Fibroblast of the aortic adventitia (primary cell): ENCODE measurements at regions not wholly inside any gene's neighbourhood (a gene's known extent, or its start where the extent isn't known, plus 50 kb on each side); places are given as distances from the start of the nearest gene placed in this dataset. TPM values are rescaled to one million over a fixed set of nuclear protein-coding genes. Genes with fewer than 3 reads are reported as not detected.
"Not testable (repeated sequence)": the region's sequence is repeated elsewhere in the genome, so short reads cannot be mapped to it uniquely, and the experiment has no call there.

ENCODE experiments used
- DNase-seq: peaks from one replicate; pipeline ENCODE4 v3.0.0-alpha.2; 2010; ENCODE audit warnings: low read depth
- H3K4me3 ChIP-seq: 2 replicates; pipeline ENCODE4 v1.5.1; 2011; ENCODE audit warnings: low read depth, mild to moderate bottlenecking, control low read depth, low read length, moderate library complexity
- small RNA-seq: library from RNA; depleted of rRNA; stranded (forward); fragments of <200 nt; gene quantifications from one replicate; pipeline ENCODE3, GENCODE V24; 2012
- TF ChIP-seq, protein P1 (sequence below): IDR thresholded peaks from 2 replicates; pipeline ENCODE4 v1.5.1; 2011; ENCODE audit warnings: mild to moderate bottlenecking, low read length, control low read depth, inconsistent platforms; ENCODE audit not compliant: insufficient read depth

DNA sequence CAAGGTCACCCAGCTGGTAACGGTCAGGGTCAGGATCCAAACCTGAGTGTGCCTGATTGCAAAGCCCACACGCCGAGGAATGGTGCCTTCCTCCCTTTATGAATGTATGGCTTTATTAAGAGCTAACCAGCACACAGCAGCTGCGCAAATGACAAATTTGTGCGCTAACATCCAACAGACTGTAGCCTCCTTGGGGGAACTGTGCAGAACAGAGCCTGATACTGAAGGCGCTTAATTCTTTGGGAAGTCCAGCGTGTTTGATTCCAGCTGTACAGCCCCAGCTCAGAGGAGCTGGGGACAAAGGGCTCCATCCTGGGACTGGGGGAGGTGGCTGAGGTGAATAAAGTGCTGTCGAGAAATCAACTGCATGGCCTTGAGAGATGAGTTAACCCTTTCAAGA, 75.7 kb upstream of the JARID2 start:
- no peak for DNase-seq
- no peak overlapping the region for H3K4me3 ChIP-seq
- TF ChIP-seq, protein P1, sequence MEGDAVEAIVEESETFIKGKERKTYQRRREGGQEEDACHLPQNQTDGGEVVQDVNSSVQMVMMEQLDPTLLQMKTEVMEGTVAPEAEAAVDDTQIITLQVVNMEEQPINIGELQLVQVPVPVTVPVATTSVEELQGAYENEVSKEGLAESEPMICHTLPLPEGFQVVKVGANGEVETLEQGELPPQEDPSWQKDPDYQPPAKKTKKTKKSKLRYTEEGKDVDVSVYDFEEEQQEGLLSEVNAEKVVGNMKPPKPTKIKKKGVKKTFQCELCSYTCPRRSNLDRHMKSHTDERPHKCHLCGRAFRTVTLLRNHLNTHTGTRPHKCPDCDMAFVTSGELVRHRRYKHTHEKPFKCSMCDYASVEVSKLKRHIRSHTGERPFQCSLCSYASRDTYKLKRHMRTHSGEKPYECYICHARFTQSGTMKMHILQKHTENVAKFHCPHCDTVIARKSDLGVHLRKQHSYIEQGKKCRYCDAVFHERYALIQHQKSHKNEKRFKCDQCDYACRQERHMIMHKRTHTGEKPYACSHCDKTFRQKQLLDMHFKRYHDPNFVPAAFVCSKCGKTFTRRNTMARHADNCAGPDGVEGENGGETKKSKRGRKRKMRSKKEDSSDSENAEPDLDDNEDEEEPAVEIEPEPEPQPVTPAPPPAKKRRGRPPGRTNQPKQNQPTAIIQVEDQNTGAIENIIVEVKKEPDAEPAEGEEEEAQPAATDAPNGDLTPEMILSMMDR = no peak

GRCh38 chr6:15171026-15171425, 74.8 kb upstream of the JARID2 start:
- no peak overlapping the region for H3K4me3 ChIP-seq
- DNase-seq = no peak
- TF ChIP-seq, protein P1 = no peak

DNA sequence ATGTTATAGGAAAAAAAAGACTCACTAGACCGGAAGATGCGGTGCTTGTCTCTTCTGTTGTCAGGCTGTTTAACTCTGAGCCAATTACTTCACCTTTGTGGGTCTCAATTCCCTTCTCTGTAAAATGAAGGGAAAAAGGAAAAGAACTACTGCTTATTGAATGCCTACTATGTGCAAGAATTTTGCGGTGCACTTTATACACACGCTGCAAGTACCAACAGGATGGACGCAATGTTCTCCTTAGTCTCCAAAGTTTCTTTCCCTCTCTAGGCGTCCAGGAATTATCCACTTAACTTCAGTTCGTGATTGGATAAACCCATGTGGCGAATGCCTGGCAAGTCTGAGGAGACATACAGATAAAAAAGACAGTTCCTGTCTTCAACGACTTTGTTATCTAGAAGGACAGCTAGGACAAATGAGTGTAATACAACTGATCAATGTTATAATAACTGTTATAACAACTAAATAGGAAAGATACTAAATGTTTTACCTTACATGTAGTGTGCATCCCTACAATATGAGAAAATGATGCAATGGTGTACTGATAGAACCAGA, 69.0 kb upstream of the JARID2 start:
- TF ChIP-seq, protein P1 = no peak
- H3K4me3 ChIP-seq = no peak overlapping the region
- DNase-seq = no peak

GRCh38 chr6:15183979-15184378, 61.9 kb upstream of the JARID2 start:
- no peak for DNase-seq
- TF ChIP-seq, protein P1 = no peak
- no peak overlapping the region for H3K4me3 ChIP-seq

DNA sequence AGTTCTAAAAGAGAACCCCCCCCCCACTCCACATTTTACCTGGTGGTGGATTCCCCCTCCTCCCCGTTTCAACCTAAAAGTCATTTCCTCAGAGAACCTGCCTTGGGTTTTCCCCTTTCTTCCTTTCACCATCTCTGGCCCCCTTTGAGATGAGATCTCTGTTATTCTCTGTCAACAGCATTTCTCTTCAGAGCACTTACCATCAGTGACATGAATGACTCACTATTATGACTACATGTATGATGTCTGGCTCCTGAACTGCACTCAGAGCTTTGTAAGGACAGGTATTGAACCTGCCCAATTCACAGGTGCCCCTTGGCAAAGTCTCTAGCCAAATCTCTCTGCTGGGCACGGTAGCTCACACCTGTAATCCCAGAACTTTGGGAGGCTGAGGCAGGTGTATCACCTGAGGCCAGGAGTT, 61.4 kb upstream of the JARID2 start:
- no peak for DNase-seq
- TF ChIP-seq, protein P1 = no peak
- H3K4me3 ChIP-seq = no peak overlapping the region

DNA sequence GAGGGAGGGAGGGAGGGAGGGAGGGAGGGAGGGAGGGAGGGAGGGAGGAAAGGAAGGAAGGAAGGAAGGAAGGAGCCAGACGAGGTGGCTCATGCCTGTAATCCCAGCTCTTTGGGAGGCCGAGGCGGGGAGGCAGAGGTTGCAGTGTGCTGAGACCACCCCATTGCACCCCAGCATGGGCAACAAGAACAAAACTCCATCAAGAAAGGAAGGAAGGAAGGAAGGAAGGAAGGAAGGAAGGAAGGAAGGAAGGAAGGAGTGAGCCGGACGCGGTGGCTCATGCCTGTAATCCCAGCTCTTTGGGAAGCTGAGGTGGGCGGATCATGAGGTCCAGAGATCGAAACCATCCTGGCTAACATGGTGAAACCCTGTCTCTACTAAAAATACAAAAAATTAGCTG, 60.8 kb upstream of the JARID2 start:
- DNase-seq = not testable (repeated sequence)

DNA sequence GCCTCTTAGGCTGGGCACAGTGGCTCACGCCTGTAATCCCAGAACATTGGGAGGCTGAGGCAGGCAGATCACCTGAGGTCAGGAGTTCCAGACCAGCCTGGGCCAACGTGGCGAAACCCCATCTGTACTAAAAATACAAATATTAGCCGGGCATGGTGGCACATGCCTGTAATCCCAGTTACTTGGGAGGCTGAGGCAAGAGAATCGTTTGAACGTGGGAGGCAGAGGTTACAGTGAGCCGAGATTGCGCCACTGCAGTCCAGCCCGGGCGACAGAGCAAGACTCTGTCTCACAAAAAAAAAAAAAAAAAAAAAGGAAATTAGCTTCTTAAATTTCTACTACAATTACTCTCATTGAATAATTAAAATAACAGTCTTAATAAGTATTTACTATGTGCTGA, 52.4 kb upstream of the JARID2 start:
- not testable (repeated sequence) for DNase-seq

More for the DNA sequence above, 60.8 kb upstream of the JARID2 start:
- H3K4me3 ChIP-seq = not testable (repeated sequence)

GRCh38 chr6:15194453-15194852, 51.4 kb upstream of the JARID2 start:
- no peak for DNase-seq
- TF ChIP-seq, protein P1 = no peak
- H3K4me3 ChIP-seq = no peak overlapping the region

More for the DNA sequence above, 52.4 kb upstream of the JARID2 start:
- H3K4me3 ChIP-seq = not testable (repeated sequence)

Small RNA genes lying in the stretch of these regions (small RNA-seq; reads per million reads assigned to genes)
- gene RN7SL332P (not detected), gene RNU6-793P (not detected)
